ENCODE measurements at regions not wholly inside any gene's neighbourhood (a gene's known extent, or its start where the extent isn't known, plus 50 kb on each side); places are given as distances from the start of the nearest gene placed in this dataset.

- TF ChIP-seq, protein P1, sequence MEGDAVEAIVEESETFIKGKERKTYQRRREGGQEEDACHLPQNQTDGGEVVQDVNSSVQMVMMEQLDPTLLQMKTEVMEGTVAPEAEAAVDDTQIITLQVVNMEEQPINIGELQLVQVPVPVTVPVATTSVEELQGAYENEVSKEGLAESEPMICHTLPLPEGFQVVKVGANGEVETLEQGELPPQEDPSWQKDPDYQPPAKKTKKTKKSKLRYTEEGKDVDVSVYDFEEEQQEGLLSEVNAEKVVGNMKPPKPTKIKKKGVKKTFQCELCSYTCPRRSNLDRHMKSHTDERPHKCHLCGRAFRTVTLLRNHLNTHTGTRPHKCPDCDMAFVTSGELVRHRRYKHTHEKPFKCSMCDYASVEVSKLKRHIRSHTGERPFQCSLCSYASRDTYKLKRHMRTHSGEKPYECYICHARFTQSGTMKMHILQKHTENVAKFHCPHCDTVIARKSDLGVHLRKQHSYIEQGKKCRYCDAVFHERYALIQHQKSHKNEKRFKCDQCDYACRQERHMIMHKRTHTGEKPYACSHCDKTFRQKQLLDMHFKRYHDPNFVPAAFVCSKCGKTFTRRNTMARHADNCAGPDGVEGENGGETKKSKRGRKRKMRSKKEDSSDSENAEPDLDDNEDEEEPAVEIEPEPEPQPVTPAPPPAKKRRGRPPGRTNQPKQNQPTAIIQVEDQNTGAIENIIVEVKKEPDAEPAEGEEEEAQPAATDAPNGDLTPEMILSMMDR (IDR thresholded peaks at IDR 0.05; ENCODE audit: control insufficient read depth, insufficient read depth, low read depth, low read length, missing control alignments), result no peak
- no peak for DNase-seq (ENCODE audit: low read depth)
- H3K4me3 ChIP-seq (ENCODE audit: control insufficient read depth, low read depth, low read length), result no peak overlapping the region
Measured at GRCh38 chr2:41735476-41735875, 312.3 kb upstream of the PKDCC start.

DNA sequence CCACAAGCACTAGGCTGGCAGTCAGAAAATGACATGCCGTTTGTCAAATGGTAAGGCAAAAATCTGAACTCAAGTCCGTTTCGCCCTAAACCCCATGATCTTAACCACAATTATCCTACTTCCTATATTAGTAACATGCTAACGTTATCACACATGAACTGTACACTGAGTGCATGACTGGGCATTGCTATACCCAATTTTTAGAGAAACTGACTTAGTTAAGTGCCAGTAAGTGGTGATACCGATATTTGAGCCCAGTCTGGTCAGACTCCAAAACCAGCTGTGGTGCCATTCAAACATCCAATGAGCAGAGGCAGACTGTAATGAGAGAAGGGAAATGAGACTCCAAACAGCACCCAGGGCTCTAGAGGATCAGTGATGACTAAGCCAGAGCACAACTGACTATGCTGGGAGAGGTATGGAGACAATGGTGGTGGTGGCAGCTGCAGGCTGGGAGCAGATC is 311.7 kb upstream of the PKDCC start:
- H3K4me3 ChIP-seq (ENCODE audit: control insufficient read depth, low read depth, low read length), result no peak overlapping the region
- no peak for DNase-seq (ENCODE audit: low read depth)
- TF ChIP-seq, protein P1 (IDR thresholded peaks at IDR 0.05; ENCODE audit: control insufficient read depth, insufficient read depth, low read depth, low read length, missing control alignments), result no peak

- DNase-seq (ENCODE audit: low read depth), result no peak
- TF ChIP-seq, protein P1 (IDR thresholded peaks at IDR 0.05; ENCODE audit: control insufficient read depth, insufficient read depth, low read depth, low read length, missing control alignments), result no peak
Measured at GRCh38 chr2:41736586-41736985, 311.2 kb upstream of the PKDCC start.

DNA sequence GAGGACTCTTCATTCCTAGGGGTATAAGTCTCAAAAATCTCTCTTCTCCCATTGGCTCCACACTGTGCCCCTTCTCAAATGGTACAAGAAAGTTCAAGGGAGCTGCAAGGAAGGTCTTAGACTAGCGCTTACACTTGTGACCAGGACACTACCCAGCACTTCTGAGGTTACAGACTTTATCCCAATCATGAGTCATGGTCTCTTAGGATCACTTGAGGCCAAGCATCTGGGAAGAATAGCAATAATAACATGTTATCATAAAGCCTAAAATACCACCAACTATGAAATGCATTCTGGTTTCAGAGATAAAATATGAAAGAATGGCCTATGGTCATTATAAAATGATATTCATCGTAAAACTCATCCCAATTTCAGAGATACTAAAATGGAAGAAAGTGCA is 309.9 kb upstream of the PKDCC start:
- no peak for DNase-seq (ENCODE audit: low read depth)
- H3K4me3 ChIP-seq (ENCODE audit: control insufficient read depth, low read depth, low read length), result no peak overlapping the region
- TF ChIP-seq, protein P1 (IDR thresholded peaks at IDR 0.05; ENCODE audit: control insufficient read depth, insufficient read depth, low read depth, low read length, missing control alignments), result no peak

More at GRCh38 chr2:41736586-41736985, 311.2 kb upstream of the PKDCC start:
- no peak overlapping the region for H3K4me3 ChIP-seq (ENCODE audit: control insufficient read depth, low read depth, low read length)

DNA sequence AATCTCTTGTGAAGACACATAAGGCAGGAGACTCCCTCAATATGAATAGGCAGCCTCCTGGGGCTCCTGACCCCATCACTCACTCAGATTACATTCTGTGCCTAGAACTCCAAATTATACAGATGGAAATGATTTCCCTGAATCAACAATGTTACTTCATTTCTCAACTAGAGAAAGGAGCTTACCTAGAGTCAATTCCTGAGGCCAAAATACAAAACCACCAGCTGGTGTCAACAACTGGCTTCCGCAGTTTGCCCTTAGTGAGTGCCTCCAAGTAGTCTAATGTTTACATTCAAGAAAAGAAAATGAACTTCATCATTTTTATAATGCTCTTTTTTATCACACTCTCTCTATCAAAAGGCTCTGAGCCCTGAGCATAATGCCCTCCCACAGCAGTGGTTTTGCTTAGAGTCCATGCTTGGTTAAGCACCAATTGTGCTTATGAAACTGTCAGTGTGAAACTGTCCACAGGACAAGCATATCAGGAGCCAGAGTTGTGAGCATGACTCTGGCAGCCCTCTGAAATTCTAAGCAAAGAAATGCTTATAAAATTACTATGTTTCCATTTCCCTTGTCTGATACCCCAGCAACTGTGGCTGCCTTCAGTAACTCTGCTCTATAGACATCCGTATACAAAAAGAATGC is 305.7 kb upstream of the PKDCC start:
- DNase-seq (ENCODE audit: low read depth), result no peak
- H3K4me3 ChIP-seq (ENCODE audit: control insufficient read depth, low read depth, low read length), result no peak overlapping the region
- TF ChIP-seq, protein P1 (IDR thresholded peaks at IDR 0.05; ENCODE audit: control insufficient read depth, insufficient read depth, low read depth, low read length, missing control alignments), result no peak

DNA sequence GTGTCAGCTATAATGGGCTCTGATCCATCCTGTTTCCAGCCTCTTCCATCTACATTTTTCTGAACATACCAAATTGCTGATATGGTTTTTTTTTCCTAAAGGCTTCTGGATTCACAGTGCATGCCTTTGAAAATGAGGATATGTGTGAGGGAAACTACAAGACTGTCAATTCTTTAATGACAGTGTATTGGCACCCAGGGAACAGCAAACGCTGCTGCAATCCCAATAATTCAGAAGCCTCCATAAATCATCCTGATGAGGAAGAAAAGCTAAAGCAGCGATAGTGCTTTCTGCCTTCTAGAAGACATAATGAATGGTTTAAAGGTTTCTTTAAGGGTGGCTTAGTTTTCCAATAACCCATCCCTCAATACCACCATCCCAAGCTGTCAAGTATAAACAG is 304.5 kb upstream of the PKDCC start:
- no peak for DNase-seq (ENCODE audit: low read depth)
- TF ChIP-seq, protein P1 (IDR thresholded peaks at IDR 0.05; ENCODE audit: control insufficient read depth, insufficient read depth, low read depth, low read length, missing control alignments), result no peak
- H3K4me3 ChIP-seq (ENCODE audit: control insufficient read depth, low read depth, low read length), result no peak overlapping the region
